ENCODE measurements at regions not wholly inside any gene's neighbourhood (a gene's known extent, or its start where the extent isn't known, plus 50 kb on each side); places are given as distances from the start of the nearest gene placed in this dataset.

DNA sequence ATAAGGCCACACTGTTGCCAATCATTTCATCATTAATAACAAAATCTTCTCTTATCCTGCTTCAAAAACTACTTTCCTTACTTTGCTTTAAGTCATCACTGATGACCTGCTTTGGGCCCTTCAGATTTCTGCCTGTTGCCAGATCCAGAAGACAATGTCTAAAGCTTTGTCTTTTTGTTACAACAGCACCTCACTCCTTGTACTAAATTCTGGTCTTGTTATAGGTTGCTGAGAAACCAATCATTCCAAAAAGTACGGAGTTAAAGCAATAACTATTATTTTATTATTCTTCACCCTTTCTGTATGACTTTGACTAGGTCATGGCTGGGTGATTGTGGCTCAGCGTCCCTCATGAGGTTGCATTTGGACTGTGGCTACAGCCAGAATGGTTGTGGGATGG is 633.5 kb downstream of the PTPRU start:
- TF ChIP-seq, protein P1, sequence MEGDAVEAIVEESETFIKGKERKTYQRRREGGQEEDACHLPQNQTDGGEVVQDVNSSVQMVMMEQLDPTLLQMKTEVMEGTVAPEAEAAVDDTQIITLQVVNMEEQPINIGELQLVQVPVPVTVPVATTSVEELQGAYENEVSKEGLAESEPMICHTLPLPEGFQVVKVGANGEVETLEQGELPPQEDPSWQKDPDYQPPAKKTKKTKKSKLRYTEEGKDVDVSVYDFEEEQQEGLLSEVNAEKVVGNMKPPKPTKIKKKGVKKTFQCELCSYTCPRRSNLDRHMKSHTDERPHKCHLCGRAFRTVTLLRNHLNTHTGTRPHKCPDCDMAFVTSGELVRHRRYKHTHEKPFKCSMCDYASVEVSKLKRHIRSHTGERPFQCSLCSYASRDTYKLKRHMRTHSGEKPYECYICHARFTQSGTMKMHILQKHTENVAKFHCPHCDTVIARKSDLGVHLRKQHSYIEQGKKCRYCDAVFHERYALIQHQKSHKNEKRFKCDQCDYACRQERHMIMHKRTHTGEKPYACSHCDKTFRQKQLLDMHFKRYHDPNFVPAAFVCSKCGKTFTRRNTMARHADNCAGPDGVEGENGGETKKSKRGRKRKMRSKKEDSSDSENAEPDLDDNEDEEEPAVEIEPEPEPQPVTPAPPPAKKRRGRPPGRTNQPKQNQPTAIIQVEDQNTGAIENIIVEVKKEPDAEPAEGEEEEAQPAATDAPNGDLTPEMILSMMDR (IDR thresholded peaks at IDR 0.05; ENCODE audit: low read depth, low read length, missing control alignments): no peak
- no peak overlapping the region for H3K4me3 ChIP-seq (ENCODE audit: low read depth, low read length)
- in situ Hi-C loops (cut with HindIII; ENCODE audit: low sequenced_read_pairs): no loop called here
- no peak for DNase-seq (ENCODE audit: low read depth)

DNA sequence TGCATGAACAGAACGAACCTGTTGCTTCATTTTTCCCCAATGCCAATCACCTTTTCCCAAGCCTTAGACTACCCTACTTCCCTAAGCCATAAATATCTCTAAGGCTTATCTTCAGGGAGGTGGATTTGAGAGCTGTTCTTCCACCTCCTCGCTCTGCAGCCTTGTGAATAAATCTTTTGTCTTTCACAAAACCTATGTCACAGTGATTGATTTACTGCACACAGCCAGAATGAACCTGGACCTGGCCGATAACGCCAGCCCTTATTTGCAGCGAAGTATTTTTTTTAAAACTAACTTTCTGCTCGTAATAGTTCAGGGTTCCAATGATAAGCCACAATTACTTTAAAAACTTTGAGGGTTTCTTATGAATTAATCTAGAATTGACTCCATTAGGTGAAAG is 632.6 kb downstream of the PTPRU start:
- DNase-seq (ENCODE audit: low read depth): no peak
- in situ Hi-C loops (cut with HindIII; ENCODE audit: low sequenced_read_pairs): no loop called here
- TF ChIP-seq, protein P1 (IDR thresholded peaks at IDR 0.05; ENCODE audit: low read depth, low read length, missing control alignments): no peak
- no peak overlapping the region for H3K4me3 ChIP-seq (ENCODE audit: low read depth, low read length)

DNA sequence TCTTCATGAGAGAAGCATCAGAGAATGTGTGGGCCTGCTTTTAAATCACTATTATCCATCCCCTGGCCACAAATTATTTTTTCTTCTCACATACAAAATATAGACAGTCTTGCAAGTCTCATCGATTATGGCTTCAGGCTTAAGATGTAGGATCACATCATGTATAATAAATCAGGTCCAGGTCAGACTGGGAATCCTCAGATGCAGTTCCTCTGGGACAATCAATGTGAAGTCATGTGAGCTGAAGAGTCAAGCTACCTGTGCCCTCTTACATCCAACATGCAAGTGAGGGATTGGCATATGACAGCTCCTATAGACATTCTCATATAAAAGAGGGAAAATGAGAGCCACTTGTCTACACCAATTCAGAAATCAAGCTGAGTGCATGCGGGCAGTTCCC is 631.8 kb downstream of the PTPRU start:
- no peak for DNase-seq (ENCODE audit: low read depth)
- no peak overlapping the region for H3K4me3 ChIP-seq (ENCODE audit: low read depth, low read length)
- TF ChIP-seq, protein P1 (IDR thresholded peaks at IDR 0.05; ENCODE audit: low read depth, low read length, missing control alignments): no peak
- in situ Hi-C loops (cut with HindIII; ENCODE audit: low sequenced_read_pairs): no loop called here

DNA sequence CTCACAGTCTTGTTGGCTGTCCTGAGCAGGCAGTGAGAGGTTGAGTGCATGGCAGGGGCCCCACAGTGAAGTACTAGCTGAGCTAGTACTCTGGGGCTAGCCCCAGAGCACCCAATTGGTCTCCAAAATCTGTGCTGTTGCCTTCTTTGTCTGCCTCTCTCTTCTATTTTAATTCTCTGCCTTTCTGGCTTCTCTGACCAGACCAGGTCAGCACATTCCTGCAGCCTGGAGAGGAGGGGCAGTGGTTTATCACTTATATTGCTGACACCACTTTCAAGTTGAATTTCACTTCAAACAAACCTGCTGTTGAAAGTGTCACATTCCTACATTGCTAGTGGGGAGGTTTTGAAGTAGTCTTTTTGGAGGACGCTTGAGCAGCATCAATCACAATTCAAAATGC is 628.7 kb downstream of the PTPRU start:
- H3K4me3 ChIP-seq (ENCODE audit: low read depth, low read length): no peak overlapping the region
- DNase-seq (ENCODE audit: low read depth): no peak
- TF ChIP-seq, protein P1 (IDR thresholded peaks at IDR 0.05; ENCODE audit: low read depth, low read length, missing control alignments): no peak
- in situ Hi-C loops (cut with HindIII; ENCODE audit: low sequenced_read_pairs): no loop called here

DNA sequence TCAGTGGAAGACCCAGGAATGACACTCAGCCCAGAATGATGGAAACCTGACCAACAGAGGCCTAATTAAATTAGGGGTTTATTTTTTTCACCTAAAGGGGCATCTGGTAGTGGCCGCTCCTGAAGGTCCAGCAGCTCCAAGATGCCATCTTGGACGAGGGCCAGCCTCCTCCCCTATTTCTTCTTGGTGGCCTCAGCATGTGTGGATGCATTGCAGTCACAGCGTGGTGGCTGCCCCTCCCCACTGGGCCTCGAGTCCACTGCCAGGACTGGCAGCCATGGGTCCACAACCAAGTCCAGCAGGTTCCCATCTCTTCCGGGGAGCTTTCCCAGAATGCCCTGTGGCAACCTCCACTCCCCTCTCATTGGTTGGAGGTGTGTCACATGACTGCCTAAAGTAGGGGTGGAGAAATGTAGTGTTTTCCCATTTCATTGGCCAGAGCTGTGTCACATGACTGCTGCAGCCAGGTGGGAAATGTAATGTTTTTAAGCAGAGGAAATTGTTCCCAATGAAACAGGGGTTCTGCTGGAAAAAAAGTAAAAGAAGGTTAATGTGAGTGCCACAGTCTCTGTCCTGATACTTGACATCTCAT is 628.2 kb downstream of the PTPRU start:
- TF ChIP-seq, protein P1 (IDR thresholded peaks at IDR 0.05; ENCODE audit: low read depth, low read length, missing control alignments): no peak
- in situ Hi-C loops (cut with HindIII; ENCODE audit: low sequenced_read_pairs): no loop called here
- no peak for DNase-seq (ENCODE audit: low read depth)
- H3K4me3 ChIP-seq (ENCODE audit: low read depth, low read length): no peak overlapping the region

DNA sequence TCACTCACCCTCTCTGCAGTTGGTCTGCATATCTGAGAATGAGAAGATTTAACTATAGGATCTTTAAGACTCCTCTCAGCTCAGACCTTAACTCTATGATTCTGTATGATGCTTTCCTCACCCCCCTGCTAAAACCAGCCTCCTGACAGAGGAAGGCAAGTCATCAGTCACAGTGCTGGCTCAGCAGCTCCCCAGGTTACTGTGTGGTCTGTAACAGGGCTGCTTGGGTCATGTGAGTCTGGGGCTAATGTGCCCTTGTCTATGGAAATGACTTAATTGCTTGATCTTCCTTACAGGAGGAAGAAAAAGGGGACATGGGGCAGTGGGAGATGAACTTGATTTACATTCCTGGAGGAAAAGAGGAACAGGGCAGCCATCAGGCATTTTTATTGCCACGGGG is 625.6 kb downstream of the PTPRU start:
- DNase-seq (ENCODE audit: low read depth): no peak
- in situ Hi-C loops (cut with HindIII; ENCODE audit: low sequenced_read_pairs): no loop called here
- TF ChIP-seq, protein P1 (IDR thresholded peaks at IDR 0.05; ENCODE audit: low read depth, low read length, missing control alignments): no peak
- no peak overlapping the region for H3K4me3 ChIP-seq (ENCODE audit: low read depth, low read length)
